Gastroesophageal sphincter (tissue), 3 donors: ENCODE measurements at regions not wholly inside any gene's neighbourhood (a gene's known extent, or its start where the extent isn't known, plus 50 kb on each side); places are given as distances from the start of the nearest gene placed in this dataset.

ENCODE experiments used
- CTCF ChIP-seq, 4 experiments: fragments of 200-600 bp in 2 of 4; fragments of 450-650 bp in 2 of 4; sonication (generic) in 1 of 4; IDR thresholded peaks; one replicate each; pipeline ENCODE4 v1.5.1; 2017 to 2019; ENCODE audit warnings: antibody characterized with exemption in 4 of 4, mild to moderate bottlenecking in 2 of 4, moderate library complexity in 2 of 4
- EP300 ChIP-seq: sonication (generic); formaldehyde crosslinking; IDR thresholded peaks from one replicate; pipeline ENCODE4 v1.6.1; 2017; ENCODE audit warnings: antibody characterized with exemption, mild to moderate bottlenecking
- POLR2A ChIP-seq, 2 donors: fragments of 450-650 bp; IDR thresholded peaks; one replicate each; pipeline ENCODE4 v1.6.1; 2017; ENCODE audit warnings: antibody characterized with exemption in 2 of 2, mild to moderate bottlenecking in 2 of 2, moderate library complexity in 1 of 2
- POLR2AphosphoS5 ChIP-seq: sonication (generic); formaldehyde crosslinking; IDR thresholded peaks from one replicate; pipeline ENCODE4 v1.6.1; 2017; ENCODE audit warnings: antibody characterized with exemption

DNA sequence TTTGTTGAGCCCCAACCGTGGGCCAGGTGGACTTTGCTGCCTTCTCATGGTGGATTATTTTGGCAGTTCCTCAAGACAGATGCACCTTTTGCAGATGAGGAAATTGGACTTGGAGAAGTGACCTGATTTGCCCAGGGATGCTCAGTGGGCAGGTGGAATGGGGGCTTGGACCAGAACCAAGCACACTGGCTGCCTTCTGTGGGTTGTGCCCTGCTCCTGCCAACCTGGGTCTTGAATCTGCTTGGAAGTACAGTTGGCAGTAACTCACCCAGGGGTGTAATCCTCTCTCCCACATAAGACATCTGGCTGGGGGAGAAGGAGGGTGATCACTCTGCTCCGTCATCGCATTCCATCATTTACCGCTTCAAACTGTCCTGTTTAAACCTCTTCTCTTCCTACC is 110.5 kb upstream of the GPR26 start:
- TF ChIP-seq CTCF (IDR thresholded peaks at IDR 0.05) (no peak), POLR2AphosphoS5 (no peak), EP300 (no peak), POLR2A (IDR thresholded peaks at IDR 0.05) (no peak)
